H1 (cell line): ENCODE measurements at regions not wholly inside any gene's neighbourhood (a gene's known extent, or its start where the extent isn't known, plus 50 kb on each side); places are given as distances from the start of the nearest gene placed in this dataset.
"Not testable (repeated sequence)": the region's sequence is repeated elsewhere in the genome, so short reads cannot be mapped to it uniquely, and the experiment has no call there.

Experiments used
- CTCF ChIA-PET: fragments of 300-600 bp; sonication (Branson Sonifier 250); formaldehyde crosslinking; loops from one replicate; lab custom pipeline; 2021; ENCODE audit not compliant: partially characterized antibody; lab: Charles Lee
- POLR2A ChIA-PET: fragments of 300-600 bp; sonication (Branson Sonifier 250); formaldehyde crosslinking; loops from one replicate; lab custom pipeline; 2021; ENCODE audit warnings: inconsistent platforms; ENCODE audit not compliant: partially characterized antibody; lab: Charles Lee
- DNase-seq, 2 experiments: peaks; one replicate each; pipeline versions ENCODE4 v3.0.0 to v3.0.0-alpha.2; 2010 to 2022; ENCODE audit warnings: low spot score in 2 of 2, low read depth in 1 of 2, mixed read lengths in 1 of 2
- FAIRE-seq: peaks from 2 replicates; lab custom pipeline; 2011; peaks lifted over from hg19 to GRCh38; lab: Jason Lieb, UNC
- H2AFZ ChIP-seq: 2 replicates; pipeline ENCODE4 v1.8.1; 2012; ENCODE audit warnings: low read length, inconsistent platforms
- H2AK5ac ChIP-seq: 2 replicates; pipeline ENCODE4 v1.6.1; 2013; ENCODE audit warnings: low read depth, low read length
- H2BK120ac ChIP-seq: replicated peaks from 2 replicates; pipeline ENCODE3; 2013; ENCODE audit warnings: low read depth, low read length, inconsistent platforms
- H2BK12ac ChIP-seq: 2 replicates; pipeline ENCODE4 v1.6.1; 2013; ENCODE audit warnings: low read depth, low read length
- H2BK15ac ChIP-seq: 2 replicates; pipeline ENCODE4 v1.6.1; 2013; ENCODE audit warnings: low read length
- H2BK20ac ChIP-seq: 2 replicates; pipeline ENCODE4 v1.6.1; 2013; ENCODE audit warnings: low read length
- H2BK5ac ChIP-seq: 2 replicates; pipeline ENCODE4 v1.6.1; 2013; ENCODE audit warnings: low read depth, low read length
- H3K14ac ChIP-seq: 2 replicates; pipeline ENCODE4 v1.6.1; 2013; ENCODE audit warnings: inconsistent platforms; ENCODE audit not compliant: insufficient read length
- H3K18ac ChIP-seq: 2 replicates; pipeline ENCODE4 v1.6.1; 2013; ENCODE audit warnings: low read length; ENCODE audit errors: extremely low read depth
- H3K23ac ChIP-seq: 2 replicates; pipeline ENCODE4 v1.6.1; 2013; ENCODE audit warnings: inconsistent platforms; ENCODE audit not compliant: insufficient read length
- H3K23me2 ChIP-seq: 2 replicates; pipeline ENCODE4 v1.6.1; 2013; ENCODE audit warnings: low read depth, low read length
- H3K27ac ChIP-seq: 2 replicates; pipeline ENCODE4 v1.6.1; 2011; ENCODE audit warnings: low read depth, low read length, inconsistent platforms
- H3K27me3 ChIP-seq, 4 experiments: replicated peaks in 1 of 4; 1 replicate in 1 of 4; 2 replicates in 3 of 4; pipeline versions ENCODE4 v1.6.1 to v1.8.1; 2011 to 2013; ENCODE audit warnings: low read length in 3 of 4, mild to moderate bottlenecking in 3 of 4, inconsistent platforms in 2 of 4, mixed read lengths in 2 of 4, moderate library complexity in 1 of 4; ENCODE audit not compliant: control insufficient read depth in 3 of 4, insufficient read depth in 3 of 4; ENCODE audit errors: extremely low read depth in 1 of 4
- H3K36me3 ChIP-seq, 4 experiments: 2 replicates each; pipeline versions ENCODE4 v1.6.1 to v1.8.1; 2011 to 2013; ENCODE audit warnings: mild to moderate bottlenecking in 4 of 4, low read length in 3 of 4, moderate library complexity in 2 of 4, control low read depth in 1 of 4, inconsistent platforms in 1 of 4; ENCODE audit not compliant: insufficient read depth in 4 of 4, control insufficient read depth in 2 of 4
- H3K4ac ChIP-seq: replicated peaks from 2 replicates; pipeline ENCODE3; 2013; ENCODE audit warnings: low read length, low read depth, mixed read lengths, inconsistent platforms; ENCODE audit not compliant: insufficient read length
- H3K4me1 ChIP-seq, 4 experiments: replicated peaks in 1 of 4; 1 replicate in 1 of 4; 2 replicates in 3 of 4; pipeline versions ENCODE4 v1.6.1 to v1.8.1; 2011 to 2013; ENCODE audit warnings: low read length in 3 of 4, inconsistent platforms in 2 of 4, mixed read lengths in 1 of 4; ENCODE audit not compliant: insufficient read depth in 4 of 4, control insufficient read depth in 3 of 4
- H3K4me2 ChIP-seq, 2 experiments: 2 replicates each; pipeline versions ENCODE4 v1.6.1 to v1.8.1; 2011 to 2013; ENCODE audit warnings: low read depth in 2 of 2, low read length in 2 of 2, control low read depth in 1 of 2, inconsistent platforms in 1 of 2, mild to moderate bottlenecking in 1 of 2; ENCODE audit not compliant: insufficient read depth in 1 of 2
- H3K4me3 ChIP-seq, 4 experiments: fragments of 200-600, 300-600 bp in 1 of 4; sonication (generic), shearing (Covaris generic), sonication (Bioruptor Twin) in 1 of 4; 2 replicates each; pipeline versions ENCODE4 v1.5.1 to v1.8.1; 2011 to 2016; ENCODE audit warnings: low read length in 4 of 4, low read depth in 3 of 4, control low read depth in 2 of 4, inconsistent platforms in 2 of 4, mild to moderate bottlenecking in 2 of 4, mixed read lengths in 1 of 4, moderate library complexity in 1 of 4; ENCODE audit not compliant: insufficient read depth in 2 of 4; ENCODE audit errors: extremely low read depth in 1 of 4
- H3K56ac ChIP-seq: replicated peaks from 2 replicates; pipeline ENCODE3; 2013; ENCODE audit warnings: low read depth, mild to moderate bottlenecking, mixed read lengths, low read length, inconsistent platforms; ENCODE audit not compliant: insufficient read length
- H3K79me1 ChIP-seq: 2 replicates; pipeline ENCODE4 v1.6.1; 2013; ENCODE audit warnings: low read depth, low read length, control low read depth
- H3K79me2 ChIP-seq, 2 experiments: 2 replicates each; pipeline versions ENCODE4 v1.6.1 to v1.8.1; 2012 to 2013; ENCODE audit warnings: low read length in 2 of 2, mild to moderate bottlenecking in 2 of 2, inconsistent platforms in 1 of 2; ENCODE audit not compliant: insufficient read depth in 2 of 2, control insufficient read depth in 1 of 2
- H3K9ac ChIP-seq, 4 experiments: replicated peaks in 1 of 4; 1 replicate in 1 of 4; 2 replicates in 3 of 4; pipeline versions ENCODE4 v1.6.1 to v1.8.1; 2011 to 2013; ENCODE audit warnings: low read depth in 3 of 4, low read length in 3 of 4, control low read depth in 2 of 4, mild to moderate bottlenecking in 2 of 4, moderate library complexity in 2 of 4, inconsistent platforms in 1 of 4; ENCODE audit errors: extremely low read depth in 1 of 4
- H3K9me3 ChIP-seq, 2 experiments: 2 replicates each; pipeline versions ENCODE4 v1.6.1 to v1.8.1; 2012 to 2013; ENCODE audit warnings: mild to moderate bottlenecking in 2 of 2, moderate library complexity in 2 of 2, control low read depth in 1 of 2, inconsistent platforms in 1 of 2, low read depth in 1 of 2, low read length in 1 of 2, mixed read lengths in 1 of 2; ENCODE audit not compliant: insufficient read depth in 2 of 2
- H4K20me1 ChIP-seq, 2 experiments: replicated peaks in 1 of 2; 2 replicates each; pipeline versions ENCODE3 to v1.8.1; 2011 to 2013; ENCODE audit warnings: inconsistent platforms in 2 of 2, low read length in 2 of 2, mild to moderate bottlenecking in 1 of 2; ENCODE audit not compliant: insufficient read depth in 2 of 2, control insufficient read depth in 1 of 2
- H4K5ac ChIP-seq: 2 replicates; pipeline ENCODE4 v1.6.1; 2013; ENCODE audit warnings: low read length, low read depth, mixed read lengths, inconsistent platforms; ENCODE audit not compliant: insufficient read length
- H4K8ac ChIP-seq: 2 replicates; pipeline ENCODE4 v1.8.0; 2013; ENCODE audit warnings: mild to moderate bottlenecking, moderate library complexity, low read length, inconsistent platforms; ENCODE audit not compliant: insufficient read depth; ENCODE audit errors: extremely low read depth
- H4K91ac ChIP-seq: replicated peaks from 2 replicates; pipeline ENCODE3; 2013; ENCODE audit warnings: low read length, mixed read lengths, inconsistent platforms; ENCODE audit not compliant: insufficient read length
- ASH2L ChIP-seq: fragments of 200-600, 300-600 bp; sonication (generic); IDR thresholded peaks from one replicate; pipeline ENCODE4 v1.7.1; 2017; ENCODE audit warnings: low read length
- CHD2 ChIP-seq: IDR thresholded peaks from 2 replicates; pipeline ENCODE4 v1.6.1; 2012; ENCODE audit warnings: low read length, improper control_type of control experiment
- CTBP2 ChIP-seq: IDR thresholded peaks from 2 replicates; pipeline ENCODE4 v1.7.0; 2011; ENCODE audit warnings: borderline replicate concordance, mild to moderate bottlenecking, moderate library complexity, mixed read lengths, low read length; ENCODE audit not compliant: insufficient read depth, insufficient read length
- E2F6 ChIP-seq: IDR thresholded peaks from 2 replicates; pipeline ENCODE4 v1.6.1; 2012; ENCODE audit warnings: inconsistent platforms
- EGR1 ChIP-seq: IDR thresholded peaks from 2 replicates; pipeline ENCODE4 v1.6.1; 2011; ENCODE audit warnings: low read depth, low read length, borderline replicate concordance
- GABPA ChIP-seq: IDR thresholded peaks from 2 replicates; pipeline ENCODE4 v1.6.1; 2011; ENCODE audit warnings: mild to moderate bottlenecking, low read length, moderate library complexity, borderline replicate concordance; ENCODE audit not compliant: insufficient read depth
- KDM5A ChIP-seq: fragments of 200-600 bp; IDR thresholded peaks from 2 replicates; pipeline ENCODE4 v1.7.1; 2012; ENCODE audit warnings: mild to moderate bottlenecking, low read length, inconsistent platforms, mixed read lengths
- TAF1 ChIP-seq: IDR thresholded peaks from 2 replicates; pipeline ENCODE4 v1.6.1; 2011; ENCODE audit warnings: mild to moderate bottlenecking, low read depth, low read length
- WGBS, 2 experiments: shearing (Covaris generic) in 1 of 2; methylation state at CpG; one replicate each; pipeline versions ENCODE4 v1.1.6 to v1.1.7; 2013 to 2015; ENCODE audit warnings: low lambda C conversion rate in 2 of 2, mixed read lengths in 2 of 2, inconsistent platforms in 1 of 2, low coverage in 1 of 2, missing lambda C conversion rate in 1 of 2; ENCODE audit not compliant: insufficient replicate concordance in 2 of 2, insufficient coverage in 1 of 2, insufficient read length in 1 of 2; ENCODE audit errors: extremely low coverage in 1 of 2, missing lambda C conversion rate in 1 of 2; 5-methylcytosine and 5-hydroxymethylcytosine counted together

DNA sequence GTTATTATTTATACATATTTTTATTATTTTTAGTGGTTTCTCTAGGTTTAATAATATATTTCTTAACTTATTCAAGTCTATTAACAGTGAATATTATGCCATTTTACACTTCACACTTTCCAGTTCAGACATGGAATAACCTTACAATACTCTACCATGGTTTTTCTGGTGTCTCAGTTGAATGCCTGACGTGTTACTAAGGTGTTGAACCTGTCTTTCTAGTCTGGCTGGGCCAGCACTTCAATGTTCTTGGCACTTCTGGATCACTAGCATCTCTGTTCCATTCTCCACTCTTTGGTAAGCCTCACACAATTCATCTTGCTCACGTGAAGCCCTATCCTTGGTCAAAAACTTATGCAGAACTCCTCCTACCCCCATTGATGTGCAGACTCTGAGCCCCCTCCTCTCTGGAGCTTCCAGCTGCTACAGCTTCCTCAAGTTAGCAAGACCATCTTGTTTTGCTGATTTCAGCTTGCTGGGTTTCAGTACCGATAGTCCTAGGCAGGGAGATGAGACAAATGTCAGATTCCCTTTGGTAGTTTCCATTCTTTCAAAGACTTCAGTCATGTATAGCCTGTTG is 243.1 kb downstream of the FBXO4 start (continued):
- TF ChIP-seq GABPA (no peak), CTBP2 (no peak), E2F6 (no peak), TAF1 (no peak), EGR1 (no peak), CHD2 (no peak), ASH2L (no peak), KDM5A (no peak)

- H3K4ac ChIP-seq, H4K20me1 ChIP-seq, H3K4me3 ChIP-seq, H2BK120ac ChIP-seq, H3K79me2 ChIP-seq, H3K56ac ChIP-seq, DNase-seq, H3K18ac ChIP-seq, H3K4me2 ChIP-seq, FAIRE-seq, H3K4me1 ChIP-seq, H3K79me1 ChIP-seq, H2BK5ac ChIP-seq, H3K27ac ChIP-seq, POLR2A ChIA-PET, H3K23ac ChIP-seq, H2AFZ ChIP-seq, H3K9ac ChIP-seq, H4K91ac ChIP-seq, H3K14ac ChIP-seq, H2BK12ac ChIP-seq, CTCF ChIA-PET, H4K5ac ChIP-seq, H2AK5ac ChIP-seq, H4K8ac ChIP-seq, H2BK20ac ChIP-seq, H3K23me2 ChIP-seq, H3K27me3 ChIP-seq, H2BK15ac ChIP-seq, H3K36me3 ChIP-seq: not testable (repeated sequence)
- WGBS, 2 experiments = 97% methylated on average over 3 of the region's 3 CpGs; no CpG with 5 or more reads in 1 of the 2 experiments
- H3K9me3 ChIP-seq = peaks cover 8 to 12% of the 10 kb centered on the region in 2 experiments
Observed at GRCh38 chr5:42176118-42176517, 247.1 kb upstream of the GHR start.
